GM12892 (cell line): ENCODE measurements at regions not wholly inside any gene's neighbourhood (a gene's known extent, or its start where the extent isn't known, plus 50 kb on each side); places are given as distances from the start of the nearest gene placed in this dataset.

Experiments used
- DNase-seq: peaks from one replicate; pipeline ENCODE4 v3.0.0; 2011; ENCODE audit not compliant: insufficient read length
- FAIRE-seq: peaks from 2 replicates; lab custom pipeline; 2011; peaks lifted over from hg19 to GRCh38; lab: Jason Lieb, UNC
- POLR2A ChIP-seq: IDR thresholded peaks from 2 replicates; pipeline ENCODE4 v1.6.1; 2011; ENCODE audit warnings: low read depth, low read length, control low read depth
- POLR2AphosphoS5 ChIP-seq: IDR thresholded peaks from 2 replicates; pipeline ENCODE4 v1.6.1; 2011; ENCODE audit warnings: low read depth, low read length, control low read depth
- TAF1 ChIP-seq: IDR thresholded peaks from 2 replicates; pipeline ENCODE4 v1.6.1; 2011; ENCODE audit warnings: low read depth, mild to moderate bottlenecking, control low read depth, low read length, borderline replicate concordance

DNA sequence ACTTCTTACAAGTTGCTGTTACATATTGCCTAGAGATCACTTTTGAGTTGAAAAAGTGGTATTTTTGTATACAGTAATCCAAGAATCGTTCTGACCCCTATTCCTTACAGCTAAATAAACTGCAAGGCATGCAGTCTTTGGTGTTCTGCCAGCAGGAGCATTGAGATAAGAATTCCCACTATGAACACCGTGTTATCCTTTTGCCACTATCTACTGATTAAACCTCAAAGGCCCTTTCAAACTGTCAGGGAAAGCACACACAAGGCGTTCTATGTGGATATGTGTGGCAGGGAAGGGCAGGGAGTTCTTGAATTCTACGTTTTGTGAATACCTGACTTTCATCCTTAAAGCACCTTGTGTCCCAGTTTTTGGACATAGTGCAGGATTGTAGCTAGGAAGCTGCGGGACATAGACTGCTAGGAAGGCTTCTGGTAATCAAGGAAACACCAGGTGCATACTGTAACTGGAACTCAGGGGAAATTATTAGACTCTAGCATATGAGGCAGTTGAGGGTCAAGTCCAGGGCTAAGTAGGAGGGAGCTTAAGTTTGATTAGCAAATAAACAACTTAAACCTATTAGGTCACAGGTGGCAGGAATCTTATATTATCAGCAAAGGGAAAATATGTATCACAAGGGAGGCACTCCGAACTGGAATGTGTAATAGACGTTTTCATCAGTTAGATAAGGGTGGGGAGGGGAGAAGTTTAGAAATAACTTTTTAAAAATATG is 506.6 kb downstream of the RNF144B start:
- no peak for FAIRE-seq
- no peak for DNase-seq

DNA sequence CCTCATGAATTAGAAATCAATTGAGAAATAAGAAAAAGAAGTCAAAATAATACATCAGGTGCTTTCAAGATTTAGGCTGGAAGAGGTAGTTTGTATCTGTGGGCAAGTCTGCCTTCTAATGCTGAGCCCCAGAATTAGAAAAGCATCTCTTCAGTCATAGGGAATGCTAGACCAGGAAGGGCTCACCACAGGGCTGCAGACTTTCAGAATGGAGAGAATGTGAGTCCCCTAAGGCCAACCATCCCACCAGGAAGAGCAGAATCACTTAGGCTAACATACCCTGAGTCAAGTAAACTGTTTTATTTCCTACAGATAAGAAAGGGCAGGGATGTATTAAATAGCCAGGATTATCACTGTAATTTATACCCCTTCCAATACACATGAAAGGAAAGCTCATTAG is 510.2 kb downstream of the RNF144B start:
- no peak for TF ChIP-seq POLR2AphosphoS5
- no peak for TF ChIP-seq TAF1
- no peak for TF ChIP-seq POLR2A
- FAIRE-seq: no peak
- DNase-seq: no peak

More for the DNA sequence above, 506.6 kb downstream of the RNF144B start:
- TF ChIP-seq POLR2AphosphoS5 (no peak), POLR2A (no peak), TAF1 (no peak)

DNA sequence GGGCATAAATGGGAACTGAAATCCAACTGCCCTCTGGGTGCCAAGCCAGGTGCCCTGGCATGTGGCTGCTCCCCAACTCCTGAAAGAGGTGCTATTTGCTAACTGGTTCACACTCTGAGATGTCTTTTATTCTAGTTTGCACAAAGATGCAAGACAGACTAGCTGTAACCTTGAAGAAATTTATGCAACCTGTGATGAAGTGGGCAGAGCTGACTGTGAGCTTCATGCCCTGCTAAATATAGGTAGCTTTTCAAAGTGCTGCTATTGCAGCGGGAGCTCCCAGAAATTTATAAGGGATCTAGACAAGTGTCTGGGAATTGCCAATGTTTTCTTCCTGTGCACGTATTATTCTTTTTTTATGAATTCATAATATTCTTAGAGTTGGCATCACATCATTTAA is 517.5 kb downstream of the RNF144B start:
- FAIRE-seq: no peak
- no peak for DNase-seq
- TF ChIP-seq POLR2A: no peak
- TF ChIP-seq TAF1: no peak
- TF ChIP-seq POLR2AphosphoS5: no peak

DNA sequence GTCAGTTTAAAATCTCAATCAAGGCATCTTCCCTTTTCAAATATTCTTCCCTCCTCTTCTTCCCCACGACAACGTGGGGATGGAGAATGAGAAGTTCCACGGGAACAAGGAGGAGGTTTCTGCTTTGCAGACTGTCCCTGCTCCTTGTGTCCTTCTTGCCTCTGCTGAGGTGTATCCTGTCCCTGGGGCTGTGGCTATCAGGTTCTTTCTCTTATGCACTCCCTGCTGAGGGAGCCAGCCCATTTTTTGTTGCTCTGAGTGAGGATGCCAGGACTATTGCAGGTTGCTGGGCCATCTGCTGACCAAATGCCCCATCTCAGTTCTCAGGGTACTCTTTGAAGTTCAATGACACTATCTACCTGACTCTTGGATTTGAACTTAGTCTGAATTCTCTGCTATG is 533.6 kb downstream of the RNF144B start:
- DNase-seq (no peak), FAIRE-seq (no peak)
- TF ChIP-seq TAF1 (no peak), POLR2AphosphoS5 (no peak), POLR2A (no peak)

DNA sequence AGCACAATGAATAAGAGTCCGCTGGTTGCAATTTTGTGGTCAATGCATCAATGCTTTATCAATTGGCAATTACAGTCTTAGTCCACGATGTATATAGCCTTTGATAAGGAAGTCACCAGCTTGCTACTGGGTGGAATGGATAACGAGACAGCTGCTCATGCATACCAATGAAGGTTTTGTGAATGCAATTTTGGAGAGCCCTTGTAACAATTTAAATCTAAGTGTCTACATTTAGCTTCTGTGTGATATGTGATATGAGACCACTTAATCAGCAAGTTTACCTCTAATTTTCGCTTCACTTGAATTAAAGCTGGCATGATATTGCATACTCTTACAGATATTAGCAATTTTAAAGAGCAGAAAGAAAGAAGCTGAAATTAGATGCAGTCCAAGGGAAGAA is 543.9 kb downstream of the RNF144B start:
- FAIRE-seq: no peak
- no peak for DNase-seq
- TF ChIP-seq POLR2A (no peak), POLR2AphosphoS5 (no peak)

DNA sequence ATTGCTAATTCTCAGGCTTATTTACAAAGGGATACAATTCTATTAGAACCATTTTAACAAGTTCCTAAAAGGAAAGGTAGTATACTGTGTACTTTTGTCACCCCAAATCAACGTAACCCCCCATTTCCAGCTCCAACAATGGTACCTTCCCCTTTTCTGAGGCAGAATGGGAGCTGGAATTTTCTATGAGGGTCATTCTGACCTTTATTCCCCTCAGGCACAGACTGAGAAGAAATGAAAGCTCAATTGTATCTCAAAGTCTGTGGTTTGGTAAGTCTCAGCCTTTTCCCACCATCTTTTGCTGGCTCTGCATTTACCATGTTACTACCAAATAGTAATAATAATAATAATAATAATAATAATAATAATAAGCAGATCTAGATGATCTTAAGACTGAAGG is 571.0 kb downstream of the RNF144B start:
- no peak for DNase-seq
- no peak for FAIRE-seq
- TF ChIP-seq POLR2AphosphoS5 (no peak), TAF1 (no peak), POLR2A (no peak)

- FAIRE-seq: no peak
- no peak for TF ChIP-seq POLR2AphosphoS5
- TF ChIP-seq POLR2A: no peak
- TF ChIP-seq TAF1: no peak
- no peak for DNase-seq
These were observed 574.4 kb downstream of the RNF144B start for GRCh38 chr6:18961566-18961965.

DNA sequence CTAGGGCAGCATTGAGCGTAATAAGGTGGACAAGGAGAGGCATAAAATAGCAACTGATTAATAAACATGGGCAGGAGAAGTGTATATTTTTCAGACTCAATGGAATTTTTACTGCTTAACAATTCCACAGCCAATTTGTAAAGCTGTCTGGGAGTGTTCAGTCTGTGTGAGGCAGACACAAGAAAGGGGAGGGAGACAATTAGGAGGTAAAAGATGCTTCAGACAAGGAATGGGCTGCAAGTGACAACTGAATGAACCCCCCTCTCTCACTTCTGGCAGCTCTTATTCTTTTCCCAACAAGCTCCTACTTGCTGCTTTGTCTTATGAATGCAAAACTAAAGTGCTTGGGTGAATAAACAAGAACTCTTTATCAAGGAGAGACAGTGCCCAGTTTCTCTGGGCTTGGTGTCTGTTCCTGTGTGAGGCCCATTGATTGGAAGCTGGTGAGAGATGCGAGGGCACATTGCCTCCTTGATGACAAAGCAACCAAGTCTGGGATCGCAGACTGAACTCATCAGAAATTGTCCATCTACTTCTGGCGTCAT is 575.3 kb downstream of the RNF144B start:
- FAIRE-seq: no peak
- no peak for DNase-seq
- TF ChIP-seq POLR2A (no peak), POLR2AphosphoS5 (no peak), TAF1 (no peak)

GRCh38 chr6:18963439-18963838 is 576.3 kb downstream of the RNF144B start:
- TF ChIP-seq POLR2A: no peak
- TF ChIP-seq POLR2AphosphoS5: no peak
- TF ChIP-seq TAF1: no peak
- DNase-seq (no peak), FAIRE-seq (no peak)

DNA sequence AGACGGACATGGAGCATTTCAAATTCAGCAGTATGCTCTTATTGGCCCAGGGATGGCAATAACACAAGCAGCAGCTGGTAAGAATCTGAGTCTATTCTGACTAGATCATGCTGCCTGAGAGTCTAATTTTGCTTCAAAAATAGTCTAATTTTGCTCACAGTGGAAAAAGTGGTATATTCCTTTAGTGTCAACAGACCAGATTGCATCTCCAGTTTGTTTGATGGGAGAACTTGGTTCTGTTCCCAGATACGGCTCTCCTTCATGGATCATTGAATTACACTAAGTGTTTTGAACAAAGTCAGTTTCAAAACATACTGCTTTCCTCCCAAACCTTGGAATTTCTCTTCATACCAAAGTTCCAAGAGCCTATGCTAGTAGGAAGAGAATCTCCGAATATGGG is 586.1 kb downstream of the RNF144B start:
- FAIRE-seq (no peak), DNase-seq (no peak)
- no peak for TF ChIP-seq TAF1
- no peak for TF ChIP-seq POLR2A
- TF ChIP-seq POLR2AphosphoS5: no peak

DNA sequence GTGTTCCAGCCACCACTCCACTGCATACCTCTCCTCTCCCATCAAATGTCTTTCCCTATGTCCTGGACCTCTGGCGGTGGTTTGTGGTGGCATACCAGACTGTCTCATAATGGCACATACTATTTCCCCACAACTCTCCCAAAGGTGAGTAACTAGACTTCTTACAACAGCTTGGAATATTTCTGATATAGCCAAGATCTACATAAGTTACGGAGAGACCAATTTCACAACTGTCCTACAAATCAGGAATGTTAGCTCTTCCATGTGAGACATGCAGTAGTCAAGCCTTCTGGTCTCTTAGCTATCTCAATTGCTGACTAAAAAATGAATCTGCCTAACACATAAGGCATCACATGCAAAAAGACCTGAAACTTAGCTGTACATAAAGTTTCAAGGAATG is 588.9 kb downstream of the RNF144B start:
- no peak for FAIRE-seq
- no peak for TF ChIP-seq POLR2AphosphoS5
- TF ChIP-seq POLR2A: no peak
- no peak for TF ChIP-seq TAF1
- DNase-seq: no peak

DNA sequence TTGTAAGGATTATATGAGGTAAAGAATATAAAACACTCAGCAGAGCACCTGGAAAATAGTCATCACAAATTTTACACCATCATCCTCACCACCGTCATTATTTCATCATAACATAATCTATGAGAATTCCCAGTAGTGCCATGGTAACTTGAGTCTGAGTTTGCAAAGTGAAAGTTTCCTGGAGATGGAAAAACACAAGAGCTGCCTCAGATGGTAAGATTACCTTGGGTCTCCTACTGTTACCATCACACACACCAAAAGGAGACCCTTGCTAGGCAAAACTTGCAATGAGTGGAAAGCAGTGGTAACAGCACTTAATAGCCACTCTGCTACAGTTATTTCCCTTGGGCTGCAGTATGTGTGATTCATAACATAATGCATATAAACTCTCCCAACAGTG is 589.8 kb downstream of the RNF144B start:
- DNase-seq: no peak
- no peak for TF ChIP-seq TAF1
- no peak for TF ChIP-seq POLR2A
- no peak for TF ChIP-seq POLR2AphosphoS5
- FAIRE-seq: no peak
